NB4 (cell line): ENCODE measurements at regions not wholly inside any gene's neighbourhood (a gene's known extent, or its start where the extent isn't known, plus 50 kb on each side); places are given as distances from the start of the nearest gene placed in this dataset.

ENCODE experiments used
- POLR2A ChIP-seq: IDR thresholded peaks from 2 replicates; pipeline ENCODE4 v1.6.1; 2011; ENCODE audit warnings: mild to moderate bottlenecking; ENCODE audit not compliant: insufficient read length; ENCODE audit errors: extremely low read depth
- TF ChIP-seq, protein P1 (sequence below): IDR thresholded peaks from one replicate; pipeline ENCODE4 v1.5.1; 2012; ENCODE audit warnings: low read depth, low read length

GRCh38 chr20:43835944-43836508 is 78.6 kb upstream of the TOX2 start:
- TF ChIP-seq, protein P1, sequence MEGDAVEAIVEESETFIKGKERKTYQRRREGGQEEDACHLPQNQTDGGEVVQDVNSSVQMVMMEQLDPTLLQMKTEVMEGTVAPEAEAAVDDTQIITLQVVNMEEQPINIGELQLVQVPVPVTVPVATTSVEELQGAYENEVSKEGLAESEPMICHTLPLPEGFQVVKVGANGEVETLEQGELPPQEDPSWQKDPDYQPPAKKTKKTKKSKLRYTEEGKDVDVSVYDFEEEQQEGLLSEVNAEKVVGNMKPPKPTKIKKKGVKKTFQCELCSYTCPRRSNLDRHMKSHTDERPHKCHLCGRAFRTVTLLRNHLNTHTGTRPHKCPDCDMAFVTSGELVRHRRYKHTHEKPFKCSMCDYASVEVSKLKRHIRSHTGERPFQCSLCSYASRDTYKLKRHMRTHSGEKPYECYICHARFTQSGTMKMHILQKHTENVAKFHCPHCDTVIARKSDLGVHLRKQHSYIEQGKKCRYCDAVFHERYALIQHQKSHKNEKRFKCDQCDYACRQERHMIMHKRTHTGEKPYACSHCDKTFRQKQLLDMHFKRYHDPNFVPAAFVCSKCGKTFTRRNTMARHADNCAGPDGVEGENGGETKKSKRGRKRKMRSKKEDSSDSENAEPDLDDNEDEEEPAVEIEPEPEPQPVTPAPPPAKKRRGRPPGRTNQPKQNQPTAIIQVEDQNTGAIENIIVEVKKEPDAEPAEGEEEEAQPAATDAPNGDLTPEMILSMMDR: no peak
- TF ChIP-seq POLR2A: no peak
